ENCODE measurements at regions not wholly inside any gene's neighbourhood (a gene's known extent, or its start where the extent isn't known, plus 50 kb on each side); places are given as distances from the start of the nearest gene placed in this dataset.

- no peak for DNase-seq (ENCODE audit: low read depth, low spot score)
- TF ChIP-seq POLR2A (IDR thresholded peaks at IDR 0.05; ENCODE audit: low read depth, low read length) (no peak), MYC (IDR thresholded peaks at IDR 0.05; ENCODE audit: low read depth, low read length) (no peak), FOS (IDR thresholded peaks at IDR 0.05; ENCODE audit: borderline replicate concordance, insufficient read depth, low read length) (peak; percentile 27), POLR2AphosphoS5 (IDR thresholded peaks at IDR 0.05; ENCODE audit: insufficient read depth, low read depth, low read length) (no peak), MAX (IDR thresholded peaks at IDR 0.05; ENCODE audit: insufficient read depth, insufficient read length) (no peak)
- H3K4me1 ChIP-seq (ENCODE audit: control insufficient read depth, extremely low read depth, insufficient read depth, low read length): peaks cover 9% of the 10 kb centered on the region
- no peaks in the 10 kb centered on the region for H3K36me3 ChIP-seq (ENCODE audit: control insufficient read depth in 2 of 2, extremely low read depth in 1 of 2, insufficient read depth in 2 of 2, low read length in 2 of 2)
- ChIA-PET CTCF (interaction anchor here (1.0 kb wide), 1 partner anchor 51 kb away, joined by 4 read pairs; no protein-coding TSS in a partner anchor), POLR2A (no interaction called here)
- H4K20me1 ChIP-seq (replicated peaks; ENCODE audit: control insufficient read depth, extremely low read depth, insufficient read depth, low read length): no peaks in the 10 kb centered on the region
- no peaks in the 10 kb centered on the region for H3K9me3 ChIP-seq (replicated peaks; ENCODE audit: control insufficient read depth, insufficient read depth, low read length)
- H2AFZ ChIP-seq (ENCODE audit: low read depth, low read length): no peak overlapping the region
- no peaks in the 10 kb centered on the region for H3K27me3 ChIP-seq (ENCODE audit: control insufficient read depth in 2 of 2, insufficient read depth in 2 of 2, low read length in 2 of 2)
- no peaks in the 10 kb centered on the region for H3K79me2 ChIP-seq (ENCODE audit: control insufficient read depth, insufficient read depth, low read length)
- H3K4me2 ChIP-seq (ENCODE audit: insufficient read depth, low read length): no peak overlapping the region
- no peak for FAIRE-seq
- no peaks in the 10 kb centered on the region for H3K9me1 ChIP-seq (replicated peaks; ENCODE audit: control insufficient read depth, extremely low read depth, insufficient read depth, low read length)
- no peak overlapping the region for H3K4me3 ChIP-seq (replicated peaks in 1 of 3; ENCODE audit: insufficient read depth in 1 of 3, low read depth in 1 of 3, low read length in 3 of 3)
- dilution Hi-C loops (cut with MboI; ENCODE audit: extremely low pct_ligation_motif_present, low sequenced_read_pairs) (no loop called here), intact Hi-C loops (cut with micrococcal nuclease) (no loop called here)
- BruUV-seq (replicated peaks): no TSS peak
- no peak overlapping the region for H3K27ac ChIP-seq (ENCODE audit: insufficient read depth, low read depth, low read length)
- H3K9ac ChIP-seq (replicated peaks; ENCODE audit: extremely low read depth, insufficient read depth, low read length): no peak overlapping the region
These were observed 1028.5 kb upstream of the ACO1 start for GRCh38 chr9:31355965-31356364.

- ChIA-PET CTCF (interaction anchor here (1.2 to 1.8 kb wide), 2 partner anchors 10 to 28 kb away, joined by 3 to 6 read pairs; no protein-coding TSS in a partner anchor), POLR2A (no interaction called here)
- Histone ChIP-seq H3K9ac (replicated peaks; ENCODE audit: extremely low read depth, insufficient read depth, low read length) (no peak overlapping the region), H3K27ac (ENCODE audit: insufficient read depth, low read depth, low read length) (peak overlapping the region; percentile 17), H3K36me3 (ENCODE audit: control insufficient read depth in 2 of 2, extremely low read depth in 1 of 2, insufficient read depth in 2 of 2, low read length in 2 of 2) (no peaks in the 10 kb centered on the region), H3K4me1 (ENCODE audit: control insufficient read depth, extremely low read depth, insufficient read depth, low read length) (peaks cover 9% of the 10 kb centered on the region), H3K4me2 (ENCODE audit: insufficient read depth, low read length) (peak overlapping the region; percentile 55), H3K4me3 (replicated peaks in 1 of 3; ENCODE audit: insufficient read depth in 1 of 3, low read depth in 1 of 3, low read length in 3 of 3) (no peak overlapping the region), H3K9me3 (replicated peaks; ENCODE audit: control insufficient read depth, insufficient read depth, low read length) (no peaks in the 10 kb centered on the region), H3K9me1 (replicated peaks; ENCODE audit: control insufficient read depth, extremely low read depth, insufficient read depth, low read length) (no peaks in the 10 kb centered on the region), H4K20me1 (replicated peaks; ENCODE audit: control insufficient read depth, extremely low read depth, insufficient read depth, low read length) (no peaks in the 10 kb centered on the region), H3K27me3 (ENCODE audit: control insufficient read depth in 2 of 2, insufficient read depth in 2 of 2, low read length in 2 of 2) (no peaks in the 10 kb centered on the region), H2AFZ (ENCODE audit: low read depth, low read length) (peak overlapping the region; percentile 60), H3K79me2 (ENCODE audit: control insufficient read depth, insufficient read depth, low read length) (no peaks in the 10 kb centered on the region)
- no TSS peak for BruUV-seq (replicated peaks)
- intact Hi-C loops (cut with micrococcal nuclease): no loop called here
- dilution Hi-C loops (cut with MboI; ENCODE audit: extremely low pct_ligation_motif_present, low sequenced_read_pairs): no loop called here
- DNase-seq (ENCODE audit: low read depth, low spot score) (peak; percentile 44), FAIRE-seq (peak; percentile 75)
- no peak for TF ChIP-seq POLR2AphosphoS5 (IDR thresholded peaks at IDR 0.05; ENCODE audit: insufficient read depth, low read depth, low read length)
These were observed 1025.4 kb upstream of the ACO1 start for GRCh38 chr9:31359071-31359470.
